Endothelial cell of umbilical vein (primary cell): ENCODE measurements at regions not wholly inside any gene's neighbourhood (a gene's known extent, or its start where the extent isn't known, plus 50 kb on each side); places are given as distances from the start of the nearest gene placed in this dataset.

Experiments used
- BruUV-seq: library from RNA; stranded (reverse); fragments of 400-500 nt; replicated peaks from 2 replicates; lab custom pipeline; 2021; lab: Mats Ljungman, UMichigan
- CTCF ChIA-PET: fragments of 300-600, 350-600 bp; sonication (Branson Sonifier 250); formaldehyde crosslinking; loops from one replicate; lab custom pipeline; 2021; ENCODE audit warnings: antibody characterized with exemption, inconsistent platforms; lab: Charles Lee
- POLR2A ChIA-PET: fragments of 300-600, 350-600 bp; sonication (Branson Sonifier 250); formaldehyde crosslinking; loops from one replicate; lab custom pipeline; 2021; ENCODE audit warnings: antibody characterized with exemption, inconsistent platforms; lab: Charles Lee
- DNase-seq: peaks from one replicate; pipeline ENCODE4 v3.0.0-alpha.2; 2011; ENCODE audit warnings: low read depth, low spot score
- FAIRE-seq: peaks from 2 replicates; lab custom pipeline; 2011; peaks lifted over from hg19 to GRCh38; lab: Jason Lieb, UNC
- H2AFZ ChIP-seq: 2 replicates; pipeline ENCODE4 v1.6.0; 2012; ENCODE audit warnings: low read depth, low read length, control low read depth, inconsistent platforms
- H3K27ac ChIP-seq: 2 replicates; pipeline ENCODE4 v1.5.1; 2011; ENCODE audit warnings: low read depth, mild to moderate bottlenecking, control low read depth, low read length, moderate library complexity; ENCODE audit not compliant: insufficient read depth
- H3K27me3 ChIP-seq, 2 experiments: 2 replicates each; pipeline versions ENCODE4 v1.6.0 to v1.6.1; 2011; ENCODE audit warnings: low read length in 2 of 2, mixed read lengths in 1 of 2; ENCODE audit not compliant: control insufficient read depth in 2 of 2, insufficient read depth in 2 of 2
- H3K36me3 ChIP-seq, 2 experiments: 2 replicates in 1 of 2; 3 replicates in 1 of 2; pipeline ENCODE4 v1.5.1; 2011; ENCODE audit warnings: low read length in 2 of 2, mild to moderate bottlenecking in 1 of 2, moderate library complexity in 1 of 2; ENCODE audit not compliant: control insufficient read depth in 2 of 2, insufficient read depth in 2 of 2; ENCODE audit errors: extremely low read depth in 1 of 2
- H3K4me1 ChIP-seq: 3 replicates; pipeline ENCODE4 v1.5.1; 2011; ENCODE audit warnings: mild to moderate bottlenecking, low read length; ENCODE audit not compliant: control insufficient read depth, insufficient read depth; ENCODE audit errors: extremely low read depth
- H3K4me2 ChIP-seq: 2 replicates; pipeline ENCODE4 v1.6.1; 2011; ENCODE audit warnings: low read length, control low read depth, mixed read lengths; ENCODE audit not compliant: insufficient read depth
- H3K4me3 ChIP-seq, 3 experiments: fragments of 200-600 bp in 1 of 3; sonication (generic), shearing (Covaris generic) in 1 of 3; replicated peaks in 1 of 3; 2 replicates each; pipeline ENCODE4 v1.5.1; 2011 to 2016; ENCODE audit warnings: control low read depth in 3 of 3, low read length in 3 of 3, mild to moderate bottlenecking in 2 of 3, inconsistent platforms in 1 of 3, low read depth in 1 of 3, moderate library complexity in 1 of 3; ENCODE audit not compliant: insufficient read depth in 1 of 3
- H3K79me2 ChIP-seq: 2 replicates; pipeline ENCODE4 v1.6.0; 2012; ENCODE audit warnings: low read length, inconsistent platforms; ENCODE audit not compliant: control insufficient read depth, insufficient read depth
- H3K9ac ChIP-seq: replicated peaks from 2 replicates; pipeline ENCODE3; 2011; ENCODE audit warnings: low read length, control low read depth; ENCODE audit not compliant: insufficient read depth; ENCODE audit errors: extremely low read depth
- H3K9me1 ChIP-seq: replicated peaks from 3 replicates; pipeline ENCODE4 v1.6.0; 2011; ENCODE audit warnings: mild to moderate bottlenecking, low read length; ENCODE audit not compliant: control insufficient read depth, insufficient read depth; ENCODE audit errors: extremely low read depth
- H3K9me3 ChIP-seq: replicated peaks from 2 replicates; pipeline ENCODE4 v1.5.1; 2012; ENCODE audit warnings: low read length, inconsistent platforms; ENCODE audit not compliant: control insufficient read depth, insufficient read depth
- H4K20me1 ChIP-seq: replicated peaks from 2 replicates; pipeline ENCODE3; 2011; ENCODE audit warnings: mild to moderate bottlenecking, low read length; ENCODE audit not compliant: control insufficient read depth, insufficient read depth; ENCODE audit errors: extremely low read depth
- CTCF ChIP-seq, 2 donors: IDR thresholded peaks; 1 replicate in 1 of 2; 2 replicates in 1 of 2; pipeline ENCODE4 v1.5.1; 2011; ENCODE audit warnings: low read length in 2 of 2, mild to moderate bottlenecking in 2 of 2, moderate library complexity in 2 of 2, control low read depth in 1 of 2, inconsistent platforms in 1 of 2, low read depth in 1 of 2; ENCODE audit not compliant: insufficient read depth in 1 of 2; ENCODE audit errors: extremely low read depth in 1 of 2
- EZH2 ChIP-seq: IDR thresholded peaks from 2 replicates; pipeline ENCODE4 v1.6.1; 2012; ENCODE audit warnings: borderline replicate concordance, low read depth, mild to moderate bottlenecking, moderate library complexity, low read length, inconsistent platforms; ENCODE audit not compliant: severe bottlenecking
- FOS ChIP-seq: IDR thresholded peaks from 2 replicates; pipeline ENCODE4 v1.6.1; 2011; ENCODE audit warnings: mild to moderate bottlenecking, low read length, moderate library complexity, borderline replicate concordance; ENCODE audit not compliant: insufficient read depth
- GATA2 ChIP-seq: IDR thresholded peaks from 2 replicates; pipeline ENCODE4 v1.7.0; 2011; ENCODE audit warnings: low read depth, mild to moderate bottlenecking, moderate library complexity, mixed read lengths, low read length; ENCODE audit not compliant: insufficient read length, insufficient read depth
- JUN ChIP-seq: IDR thresholded peaks from 2 replicates; pipeline ENCODE4 v1.6.1; 2011; ENCODE audit warnings: borderline replicate concordance, low read depth; ENCODE audit not compliant: insufficient read length, insufficient read depth
- MAX ChIP-seq: IDR thresholded peaks from 2 replicates; pipeline ENCODE4 v1.6.1; 2011; ENCODE audit not compliant: insufficient read depth, insufficient read length
- MYC ChIP-seq: IDR thresholded peaks from one replicate; pipeline ENCODE4 v1.6.1; 2011; ENCODE audit warnings: mild to moderate bottlenecking, low read depth, low read length
- POLR2A ChIP-seq: IDR thresholded peaks from 2 replicates; pipeline ENCODE4 v1.6.1; 2012; ENCODE audit warnings: low read depth, mild to moderate bottlenecking, control low read depth, low read length
- POLR2AphosphoS5 ChIP-seq: IDR thresholded peaks from 2 replicates; pipeline ENCODE4 v1.6.1; 2012; ENCODE audit warnings: low read depth, mild to moderate bottlenecking, control low read depth, low read length, moderate library complexity; ENCODE audit not compliant: insufficient read depth
- dilution Hi-C: fragments of 300-500 bp; cut with MboI; formaldehyde crosslinking; loops from one replicate; pipeline ENCODE4 v1.15.0; 2019; ENCODE audit warnings: low sequenced_read_pairs; ENCODE audit not compliant: extremely low pct_ligation_motif_present
- intact Hi-C: fragments of 100-400 bp; cut with micrococcal nuclease; formaldehyde crosslinking; loops from one replicate; pipeline ENCODE4 v1.10.0; 2022

- Histone ChIP-seq H3K27me3 (no peaks in the 10 kb centered on the region), H3K9ac (no peak overlapping the region), H3K4me3 (no peak overlapping the region), H3K4me1 (no peaks in the 10 kb centered on the region), H3K9me3 (peaks cover 3% of the 10 kb centered on the region), H3K9me1 (no peaks in the 10 kb centered on the region), H3K27ac (no peak overlapping the region), H3K4me2 (no peak overlapping the region), H2AFZ (no peak overlapping the region), H4K20me1 (no peaks in the 10 kb centered on the region), H3K36me3 (no peaks in the 10 kb centered on the region), H3K79me2 (no peaks in the 10 kb centered on the region)
- CTCF ChIA-PET: no interaction called here
- dilution Hi-C loops (no loop called here), intact Hi-C loops (no loop called here)
- no peak for FAIRE-seq
- BruUV-seq: no TSS peak
- DNase-seq: no peak
- TF ChIP-seq EZH2 (no peak), GATA2 (no peak), FOS (no peak), JUN (no peak), CTCF (IDR thresholded peaks at IDR 0.05; ENCODE audit: extremely low read depth in 1 of 2, insufficient read depth in 1 of 2, low read depth in 1 of 2, low read length in 2 of 2) (no peak), POLR2A (no peak), MYC (no peak), POLR2AphosphoS5 (no peak), MAX (no peak)
- POLR2A ChIA-PET: no interaction called here
These were observed 177.1 kb upstream of the RRP15 start for GRCh38 chr1:218108034-218108433.
